GM19023 (cell line): ENCODE measurements at regions not wholly inside any gene's neighbourhood (a gene's known extent, or its start where the extent isn't known, plus 50 kb on each side); places are given as distances from the start of the nearest gene placed in this dataset.
"Not testable (repeated sequence)": the region's sequence is repeated elsewhere in the genome, so short reads cannot be mapped to it uniquely, and the experiment has no call there.

Experiments
- ATAC-seq: cut with Tn5 transposase; IDR thresholded peaks from one replicate; pipeline ENCODE4 v1.9.1; 2021; ENCODE audit warnings: mild to moderate bottlenecking, moderate library complexity; ENCODE audit not compliant: unreplicated experiment

DNA sequence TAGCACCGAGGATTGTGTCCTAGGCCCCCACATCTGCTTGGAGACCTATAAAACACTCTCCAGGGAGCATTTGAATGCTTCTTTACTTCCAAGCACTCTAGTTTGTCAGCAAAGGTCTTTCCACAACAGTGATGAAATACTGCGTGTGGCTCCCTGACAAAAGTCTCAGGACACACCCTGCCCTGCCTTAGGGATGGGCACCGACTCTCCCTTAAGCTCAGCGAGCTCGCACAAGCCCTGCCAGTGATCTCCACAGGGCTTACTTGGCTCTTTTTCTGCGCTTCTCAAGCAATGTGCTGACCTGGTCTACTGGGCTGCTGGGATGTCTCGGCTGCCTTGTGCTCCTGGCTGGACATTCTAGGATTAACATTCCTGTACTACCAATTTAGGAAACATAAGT lies 84.3 kb upstream of the MPP7 start:
- ATAC-seq: no peak

DNA sequence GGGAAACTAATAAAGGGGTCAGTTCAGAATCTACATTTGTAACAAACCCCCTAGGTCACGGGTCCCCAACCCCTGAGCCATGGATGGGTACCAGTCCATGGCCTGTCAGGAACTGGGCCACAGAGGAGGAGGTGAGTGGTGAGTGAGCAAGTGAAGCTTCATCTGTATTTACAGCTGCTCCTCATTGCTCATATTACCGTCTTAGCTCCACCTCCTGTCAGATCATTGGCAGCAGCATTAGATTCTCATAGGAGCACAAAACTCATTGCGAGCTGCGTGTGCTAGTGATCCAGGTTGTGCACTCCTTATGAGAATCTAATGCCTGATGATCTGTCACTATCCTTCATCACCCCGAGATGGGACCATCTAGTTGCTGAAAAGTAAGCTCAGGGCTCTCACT lies 88.4 kb upstream of the MPP7 start:
- no peak for ATAC-seq

DNA sequence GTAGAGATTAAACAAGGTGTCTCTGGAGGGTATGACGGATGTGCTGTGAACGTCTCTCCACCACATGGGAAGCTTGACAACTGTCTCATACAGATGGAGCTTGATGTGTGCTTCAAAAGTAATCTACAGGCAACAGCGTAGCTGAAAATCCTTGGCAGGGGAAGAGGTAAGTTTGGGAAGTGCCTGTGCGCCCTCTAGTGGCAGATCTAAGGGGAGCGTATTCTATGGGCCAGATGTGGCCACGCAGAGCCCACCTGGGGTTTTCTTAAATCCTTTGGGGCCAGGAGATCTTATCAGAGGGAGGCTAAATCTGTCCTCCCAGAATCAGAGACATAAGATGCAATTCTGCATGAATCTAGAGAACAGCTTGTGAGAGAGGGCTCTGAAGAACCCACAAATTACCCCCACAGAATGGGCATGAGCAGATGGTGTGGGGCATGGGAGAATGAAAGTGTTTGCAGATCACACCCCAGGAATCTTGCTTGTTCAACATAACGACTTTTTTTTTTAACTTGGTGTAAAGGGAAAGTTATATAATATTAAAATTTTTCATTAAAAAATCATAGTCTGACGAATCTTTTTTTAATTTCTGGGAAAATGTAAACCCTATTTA lies 91.2 kb upstream of the MPP7 start:
- ATAC-seq: peak; percentile 77

DNA sequence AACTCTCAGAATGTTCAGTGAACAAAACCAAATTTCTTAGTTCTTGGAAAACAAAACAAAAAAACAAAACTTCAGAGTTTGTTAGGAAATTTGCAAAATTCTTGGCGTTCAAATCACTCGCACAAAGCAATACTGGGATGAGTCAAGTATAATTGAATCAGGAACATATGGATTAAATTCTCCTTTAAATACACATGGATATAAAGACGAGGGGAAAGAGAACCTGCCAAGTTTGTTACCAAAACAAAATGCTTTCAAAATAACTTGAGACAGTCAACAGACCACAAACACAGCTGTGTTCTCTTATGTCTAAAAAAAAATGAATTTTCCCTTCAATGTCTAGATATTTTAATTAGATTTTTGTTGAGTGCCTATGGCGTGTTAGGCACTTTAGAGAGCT lies 93.5 kb upstream of the MPP7 start:
- ATAC-seq: no peak

DNA sequence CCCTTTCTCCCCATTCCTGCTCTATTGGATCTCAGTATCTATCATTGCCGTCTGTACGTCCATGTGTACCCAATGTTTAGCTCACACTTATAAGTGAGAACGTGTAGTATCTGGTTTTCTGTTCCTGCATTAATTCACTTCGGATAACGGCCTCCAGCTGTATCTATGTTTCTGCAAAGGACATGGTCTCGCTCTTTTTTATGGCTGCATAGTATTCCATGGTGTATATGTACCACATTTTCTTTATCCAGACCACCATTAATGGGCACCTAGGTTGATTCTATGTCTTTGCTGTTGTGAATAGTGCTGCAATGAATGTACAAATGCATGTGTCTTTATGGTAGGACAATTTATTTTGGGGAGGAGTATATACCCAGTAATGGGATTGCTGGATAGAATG lies 94.4 kb upstream of the MPP7 start:
- ATAC-seq: no peak

DNA sequence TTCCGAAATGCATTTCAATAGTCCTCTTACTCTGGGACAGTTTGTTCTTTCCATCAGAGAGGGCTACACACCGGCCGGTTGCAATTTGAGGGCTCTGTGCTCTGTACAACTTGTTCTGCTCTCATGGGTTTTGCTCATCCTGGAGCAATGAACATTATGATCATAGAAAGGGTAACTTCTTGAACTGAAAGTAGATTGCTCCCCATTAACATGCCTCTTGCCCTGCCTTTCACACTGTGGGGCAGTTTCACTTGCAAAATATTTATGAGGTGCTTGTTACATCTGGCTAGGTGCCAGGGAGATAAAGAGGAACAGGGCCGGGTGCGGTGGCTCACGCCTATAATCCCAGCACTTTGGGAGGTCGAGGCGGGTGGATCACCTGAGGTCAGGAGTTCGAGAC lies 97.3 kb upstream of the MPP7 start:
- ATAC-seq: no peak

DNA sequence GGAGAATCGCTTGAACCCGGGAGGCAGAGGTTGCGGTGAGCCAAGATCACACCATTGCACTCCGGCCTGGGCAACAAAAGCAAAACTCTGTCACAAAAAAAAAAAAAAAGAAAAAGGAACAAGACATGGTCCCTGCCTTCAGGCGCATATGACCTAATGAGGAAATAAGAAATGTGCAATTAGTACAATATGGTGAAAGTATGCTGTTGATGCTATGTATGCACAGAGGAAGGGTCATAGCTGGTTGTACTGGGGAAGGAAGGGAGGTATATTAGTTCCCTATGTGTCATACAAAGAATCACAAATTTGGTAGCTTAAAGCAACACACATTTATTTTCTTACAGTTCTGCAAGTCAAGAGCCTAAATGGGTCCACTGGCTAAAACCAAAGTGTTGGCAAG lies 97.8 kb upstream of the MPP7 start:
- ATAC-seq: no peak

DNA sequence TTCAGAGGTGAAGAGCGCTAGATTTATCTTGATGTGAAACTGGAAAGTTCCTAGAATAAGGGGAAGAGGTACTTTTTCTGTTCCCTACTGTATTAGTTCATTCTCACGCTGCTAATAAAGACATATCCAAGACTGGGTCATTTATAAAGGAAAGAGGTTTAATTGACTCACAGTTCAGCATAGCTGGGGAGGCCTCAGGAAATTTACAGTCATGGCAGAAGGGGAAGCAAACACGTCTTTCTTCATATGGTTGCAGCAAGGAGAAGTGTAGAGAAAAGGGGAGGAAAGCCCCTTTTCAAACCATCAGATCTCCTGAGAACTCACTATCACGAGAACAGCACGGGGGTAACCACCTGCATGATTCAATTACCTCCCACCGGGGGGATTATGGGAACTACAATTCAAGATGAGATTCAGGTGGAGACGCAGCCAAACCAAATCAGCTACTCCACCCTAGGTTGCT lies 99.8 kb upstream of the MPP7 start:
- not testable (repeated sequence) for ATAC-seq

DNA sequence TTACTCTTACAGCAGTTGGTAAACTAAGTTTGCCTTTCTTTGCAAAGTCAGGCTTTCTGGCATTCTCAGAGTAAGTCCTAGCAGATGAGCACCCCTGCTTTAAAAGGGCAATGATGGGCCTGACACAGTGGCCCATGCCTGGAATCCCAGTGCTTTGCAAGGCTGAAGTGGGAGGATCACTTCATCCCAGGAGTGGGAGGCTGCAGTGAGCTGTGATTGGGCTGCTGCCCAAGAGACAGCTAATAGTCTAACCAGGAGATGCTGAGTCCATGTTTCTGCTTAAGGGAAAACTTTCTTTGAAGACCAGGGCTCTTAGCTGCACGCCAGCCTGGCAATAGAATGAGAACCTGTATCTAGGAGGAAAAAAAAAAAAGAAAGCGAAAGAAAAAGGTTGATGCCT lies 100.2 kb upstream of the MPP7 start:
- no peak for ATAC-seq

DNA sequence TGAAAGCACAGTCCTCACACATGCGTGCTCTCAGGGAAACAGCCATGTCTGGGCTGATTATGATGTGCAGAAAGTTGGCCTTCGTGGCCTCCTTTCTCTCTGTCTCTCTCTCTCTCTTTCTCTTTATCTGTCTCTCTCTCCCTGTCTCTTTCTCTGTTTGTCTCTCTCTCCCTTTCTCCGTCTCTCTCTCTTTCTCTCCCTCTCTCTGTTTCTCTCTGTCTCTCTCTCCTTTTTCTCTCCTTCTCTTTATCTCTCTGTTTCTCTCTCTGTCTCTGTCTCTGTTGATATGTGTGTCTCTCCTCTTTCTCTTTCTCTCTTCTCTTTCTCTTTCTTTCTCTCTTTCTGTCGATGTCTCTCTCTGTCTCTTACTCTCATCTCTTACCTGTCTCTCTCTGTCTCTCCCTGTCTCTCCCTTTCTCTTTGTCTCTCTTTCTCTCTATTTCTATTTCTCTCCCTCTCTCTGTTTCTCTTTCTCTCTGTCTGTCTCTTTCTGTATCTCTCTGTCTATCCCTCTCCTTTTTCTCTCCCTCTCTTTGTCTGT lies 105.4 kb upstream of the MPP7 start:
- ATAC-seq: no peak

DNA sequence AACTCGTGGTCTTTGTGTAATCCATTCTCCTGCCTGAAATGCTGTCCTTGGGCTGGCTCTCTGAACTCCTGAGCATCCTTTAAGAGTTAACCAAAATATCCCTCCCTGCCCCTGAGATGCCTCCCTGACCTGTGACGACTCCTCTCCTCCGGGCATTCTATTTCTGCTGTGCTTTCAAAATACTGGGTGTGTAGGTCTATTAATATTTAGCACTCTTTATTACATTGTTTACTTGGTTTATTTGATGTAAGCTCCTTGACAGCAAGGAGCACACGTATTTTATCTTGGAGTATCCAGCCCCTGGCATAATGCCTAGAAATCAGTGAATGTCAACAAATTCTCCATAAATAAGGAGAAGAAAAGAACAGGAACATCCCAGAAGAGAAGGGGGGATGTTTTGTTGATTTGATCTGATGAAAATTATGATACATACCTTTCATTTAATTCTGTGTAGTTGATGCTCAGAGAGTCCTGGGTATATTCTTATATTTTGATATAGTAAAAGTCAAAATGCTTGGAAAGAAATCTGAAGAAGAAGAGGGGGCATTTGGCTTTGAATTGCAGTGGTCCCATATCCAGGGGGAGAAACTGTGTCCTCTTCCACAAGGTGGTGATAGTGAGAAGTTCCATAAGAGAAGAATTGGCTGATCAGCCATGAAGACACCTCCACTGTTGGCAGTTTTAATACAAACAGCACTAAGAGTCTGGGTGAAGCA lies 107.7 kb upstream of the MPP7 start:
- ATAC-seq: no peak

DNA sequence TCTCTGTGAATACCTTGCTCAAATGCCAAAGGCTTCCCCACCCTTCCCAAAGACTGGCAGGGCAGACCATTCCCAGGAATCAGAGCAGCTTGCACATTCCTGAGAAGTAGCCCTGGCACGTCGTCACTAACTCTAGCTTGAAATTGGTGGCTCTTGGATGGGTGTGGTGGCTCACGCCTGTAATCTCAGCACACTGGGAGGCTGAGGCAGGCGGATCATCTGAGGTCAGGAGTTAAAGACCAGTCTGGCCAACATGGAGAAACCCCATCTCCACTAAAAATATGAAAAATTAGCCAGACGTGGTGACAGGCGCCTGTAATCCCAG lies 108.2 kb upstream of the MPP7 start:
- ATAC-seq: no peak

DNA sequence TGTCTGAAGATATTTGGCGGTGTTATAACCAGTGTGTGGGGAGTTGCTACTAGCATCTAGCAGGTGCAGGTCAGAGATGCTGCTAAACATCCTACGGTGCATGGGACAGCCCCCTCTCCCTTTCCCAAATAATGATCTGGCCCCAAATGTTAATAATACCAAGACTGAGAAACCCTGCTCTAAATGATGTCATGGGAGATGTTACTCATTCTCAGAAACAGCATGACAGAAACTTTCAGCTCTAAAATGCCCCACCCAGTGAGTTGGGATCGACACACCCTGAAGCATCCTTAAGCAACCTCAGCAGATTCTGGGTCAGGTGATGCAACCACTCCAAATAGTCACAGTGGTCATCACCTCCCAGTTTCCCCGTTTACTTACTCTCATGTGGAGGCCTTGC lies 108.8 kb upstream of the MPP7 start:
- ATAC-seq: no peak

DNA sequence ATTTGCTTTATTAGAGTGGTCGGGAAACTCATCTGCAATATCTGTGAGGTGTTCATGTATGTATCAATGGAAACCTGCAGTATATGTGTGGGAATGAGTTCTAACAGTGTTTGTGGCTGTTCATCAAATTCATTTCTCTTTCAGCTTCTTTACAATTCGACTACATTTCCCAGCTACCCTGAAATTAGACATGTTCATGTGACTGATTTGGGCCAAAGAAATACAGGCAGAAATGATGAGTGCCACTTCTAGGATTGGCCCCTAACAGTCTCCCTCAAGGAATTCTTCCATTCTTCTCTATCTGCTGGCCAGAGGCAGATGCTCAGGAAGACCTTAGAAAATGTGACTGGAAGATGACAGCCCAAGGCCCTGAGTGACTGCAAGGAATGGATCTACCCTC lies 114.8 kb upstream of the WAC start:
- ATAC-seq: no peak

DNA sequence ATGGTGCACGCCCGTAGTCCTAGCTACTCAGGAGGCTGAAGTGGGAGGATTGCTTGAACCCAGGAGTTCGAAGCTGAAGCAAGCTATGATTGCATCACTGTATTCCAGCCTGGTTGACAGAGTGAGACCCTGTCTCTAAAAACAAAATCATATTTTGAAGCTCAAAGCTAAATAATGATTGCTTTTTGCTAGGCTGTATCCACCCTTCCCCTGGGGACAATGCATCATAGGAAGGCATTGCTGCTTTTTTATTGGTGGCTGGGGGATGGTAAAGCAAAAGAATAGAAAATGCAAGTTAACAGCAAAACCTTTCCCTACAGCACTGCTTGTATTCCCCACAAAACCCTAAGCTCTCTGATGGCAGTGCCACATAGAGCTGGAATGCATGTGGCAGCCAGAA lies 107.5 kb upstream of the WAC start:
- no peak for ATAC-seq

DNA sequence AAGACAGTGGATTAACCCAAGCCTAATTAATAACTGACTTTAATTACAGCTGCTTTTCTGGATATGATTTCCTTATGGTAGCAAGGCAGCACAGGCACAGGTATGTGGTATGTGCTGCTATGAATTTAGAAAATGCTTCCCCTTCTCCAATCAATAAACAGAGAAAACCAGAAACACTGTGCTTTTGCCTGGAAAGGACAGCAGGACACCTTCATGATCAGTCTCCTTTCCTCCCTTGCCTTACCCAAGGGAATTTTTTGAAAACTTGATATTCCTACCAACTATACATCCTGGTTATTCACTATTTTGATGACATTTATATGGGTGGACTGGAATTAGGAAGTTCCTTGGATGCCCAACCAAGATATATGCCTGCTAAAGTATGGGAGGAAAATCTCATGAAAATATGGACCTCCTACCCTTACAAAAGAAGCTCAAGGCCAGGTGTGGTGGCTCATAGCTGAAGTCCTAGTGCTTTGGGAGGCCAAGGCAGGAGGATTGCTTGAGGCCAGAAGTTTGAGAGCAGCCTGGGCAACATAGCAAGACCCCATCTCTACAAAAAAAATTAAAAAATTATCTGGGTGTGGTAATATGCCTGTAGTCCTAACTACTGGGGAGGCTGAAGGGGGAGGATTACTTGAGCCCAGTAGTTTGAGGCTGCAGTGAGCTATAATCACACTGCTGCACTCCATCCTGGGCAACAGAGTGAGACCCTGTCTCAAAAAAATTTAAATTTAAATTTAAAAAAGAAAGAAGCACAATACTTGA lies 106.3 kb upstream of the WAC start:
- no peak for ATAC-seq

DNA sequence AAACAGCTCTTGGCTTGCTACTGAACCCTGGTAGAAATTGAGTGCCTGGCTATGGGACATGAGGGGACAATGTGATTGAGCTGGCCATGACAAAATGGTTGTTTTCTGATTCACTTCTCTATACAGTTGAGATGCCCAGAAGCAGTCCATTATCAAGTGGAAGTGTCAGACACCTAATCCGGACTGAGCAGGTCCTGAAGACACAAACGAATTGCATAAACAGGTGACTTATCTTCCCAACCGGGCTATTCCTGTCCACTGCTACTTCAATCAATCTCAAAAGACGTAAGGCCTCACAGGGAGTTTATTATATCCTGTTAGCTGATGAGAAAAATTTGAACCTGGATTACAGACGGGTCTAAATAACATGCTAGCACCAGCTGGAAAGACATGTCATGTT lies 105.5 kb upstream of the WAC start:
- ATAC-seq: no peak

DNA sequence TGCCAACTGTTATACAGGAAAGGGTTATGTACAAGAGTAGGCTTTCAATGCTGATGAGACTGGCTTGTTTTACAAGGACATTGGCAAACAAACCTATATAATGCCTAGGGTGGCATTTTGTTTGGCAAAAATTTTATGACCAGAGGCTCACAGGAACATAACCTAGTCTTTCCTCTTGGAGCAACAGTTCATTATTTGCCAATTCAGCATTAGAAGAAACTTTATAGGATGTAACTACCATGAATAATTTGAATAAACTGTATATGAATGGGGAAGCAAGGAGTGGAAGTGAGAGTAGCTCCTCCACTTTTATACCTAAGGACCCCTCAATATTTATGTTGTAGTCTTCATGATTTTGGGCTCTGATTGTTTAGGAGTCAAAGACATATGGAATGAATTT lies 103.9 kb upstream of the WAC start:
- ATAC-seq: no peak

DNA sequence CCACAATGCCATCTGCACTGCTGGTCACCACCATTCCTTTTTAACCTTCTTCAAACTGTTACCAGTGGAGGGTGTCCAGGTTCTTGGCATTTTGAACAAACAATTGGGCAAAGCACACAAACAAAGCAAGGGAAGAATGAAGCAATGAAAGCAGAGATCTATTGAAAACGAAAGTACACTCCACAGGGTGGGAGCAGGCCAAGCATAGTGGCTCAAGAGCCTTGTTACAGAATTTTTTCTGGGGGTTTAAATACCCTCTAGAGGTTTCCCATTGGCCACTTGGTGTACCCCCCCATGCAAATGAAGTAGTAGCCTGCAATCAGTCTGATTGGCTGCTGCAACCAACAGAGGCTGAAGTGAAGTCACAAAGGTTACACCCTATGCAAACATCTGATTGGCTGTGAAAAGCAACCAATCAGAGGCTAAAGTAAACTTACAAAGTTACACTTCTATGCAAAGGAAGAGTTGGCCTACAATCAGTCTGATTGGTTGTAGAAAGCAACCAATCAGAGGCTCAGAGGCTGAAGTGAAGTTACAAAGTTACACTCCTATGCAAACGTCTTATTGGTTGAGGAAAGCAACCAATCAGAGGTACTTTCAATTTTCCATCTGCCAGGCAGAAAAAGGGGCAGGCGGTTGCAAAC lies 103.2 kb upstream of the WAC start:
- no peak for ATAC-seq

DNA sequence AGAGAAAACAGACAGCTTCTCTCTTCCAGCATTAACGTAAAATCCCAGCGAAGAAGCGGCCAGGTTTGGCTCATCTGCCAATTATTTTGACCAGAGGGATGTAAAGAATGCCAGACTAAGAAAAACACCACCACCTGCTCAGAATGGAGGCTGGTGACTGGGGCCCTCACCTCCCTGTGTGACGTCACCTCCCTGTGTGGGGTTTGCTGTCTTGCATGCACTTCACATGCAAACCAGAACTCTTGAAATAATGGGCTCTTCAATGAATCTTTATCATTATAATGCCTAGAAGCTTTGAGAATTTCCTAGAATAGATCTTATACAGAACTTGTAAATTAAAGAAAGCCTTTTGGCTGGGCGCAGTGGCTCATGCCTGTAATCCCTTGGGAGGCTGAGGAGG lies 101.8 kb upstream of the WAC start:
- ATAC-seq: no peak

DNA sequence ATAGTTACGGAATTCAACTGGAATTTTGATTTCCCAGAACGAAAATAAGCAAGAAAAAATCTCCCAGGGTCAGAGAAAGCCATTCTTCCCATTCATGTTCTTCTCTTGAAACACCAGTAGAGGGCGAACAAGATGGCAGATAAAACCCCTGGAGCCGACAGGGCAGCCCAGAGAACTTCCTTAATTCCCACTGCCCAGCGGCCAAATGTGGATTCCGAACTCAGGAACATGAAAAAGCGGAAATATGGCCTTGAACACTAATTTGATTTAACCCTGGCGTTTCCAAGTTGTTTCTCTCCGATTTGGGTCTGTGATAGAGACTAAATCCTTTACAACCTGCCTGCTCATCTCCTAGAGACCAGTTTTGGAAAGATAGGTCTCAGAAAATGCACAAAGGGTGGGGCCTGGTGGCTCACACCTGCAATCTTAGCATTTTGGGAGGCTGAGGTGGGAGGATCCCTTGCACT lies 100.7 kb upstream of the WAC start:
- peak; percentile 71 for ATAC-seq
